HG03103 (cell line): ENCODE measurements at regions not wholly inside any gene's neighbourhood (a gene's known extent, or its start where the extent isn't known, plus 50 kb on each side); places are given as distances from the start of the nearest gene placed in this dataset.
"Not testable (repeated sequence)": the region's sequence is repeated elsewhere in the genome, so short reads cannot be mapped to it uniquely, and the experiment has no call there.

Experiments
- ATAC-seq: cut with Tn5 transposase; IDR thresholded peaks from one replicate; pipeline ENCODE4 v1.9.1; 2021; ENCODE audit warnings: low read depth; ENCODE audit not compliant: unreplicated experiment

GRCh38 chr2:91599000-91599399 is 2907.5 kb downstream of the RPIA start:
- ATAC-seq: not testable (repeated sequence)

GRCh38 chr2:91602860-91603259 is 2911.4 kb downstream of the RPIA start:
- not testable (repeated sequence) for ATAC-seq

- ATAC-seq: not testable (repeated sequence)
Measured at GRCh38 chr2:91603996-91604395, 2912.5 kb downstream of the RPIA start.

GRCh38 chr2:91604629-91605028 is 2913.2 kb downstream of the RPIA start:
- ATAC-seq: not testable (repeated sequence)

GRCh38 chr2:91623739-91624138 is 2932.3 kb downstream of the RPIA start:
- ATAC-seq: not testable (repeated sequence)

GRCh38 chr2:91628471-91628870 is 2937.0 kb downstream of the RPIA start:
- not testable (repeated sequence) for ATAC-seq

- ATAC-seq: not testable (repeated sequence)
Measured at GRCh38 chr2:91657193-91657592, 2965.7 kb downstream of the RPIA start.

- ATAC-seq: not testable (repeated sequence)
Measured at GRCh38 chr2:91658336-91658735, 2966.9 kb downstream of the RPIA start.

GRCh38 chr2:91659189-91659916 is 2967.9 kb downstream of the RPIA start:
- not testable (repeated sequence) for ATAC-seq

GRCh38 chr2:91659917-91660275 is 2968.4 kb downstream of the RPIA start:
- peak; percentile 91 for ATAC-seq

GRCh38 chr2:91667341-91667740 is 2975.9 kb downstream of the RPIA start:
- ATAC-seq: not testable (repeated sequence)

- not testable (repeated sequence) for ATAC-seq
Measured at GRCh38 chr2:91685541-91685940, 2994.1 kb downstream of the RPIA start.

- not testable (repeated sequence) for ATAC-seq
Measured at GRCh38 chr2:91686046-91686445, 2994.6 kb downstream of the RPIA start.
